B cell (primary cell): ENCODE measurements at regions not wholly inside any gene's neighbourhood (a gene's known extent, or its start where the extent isn't known, plus 50 kb on each side); places are given as distances from the start of the nearest gene placed in this dataset.
"Not testable (repeated sequence)": the region's sequence is repeated elsewhere in the genome, so short reads cannot be mapped to it uniquely, and the experiment has no call there.

Experiments used
- ATAC-seq: fragments of 200-7000 bp; cut with Tn5 transposase; one replicate; pipeline ENCODE4 v1.10.0; 2021; ENCODE audit warnings: low read depth, mild to moderate bottlenecking, moderate number of reproducible peaks, moderate library complexity
- CTCF ChIA-PET: fragments of 350-600 bp; sonication (Branson Sonifier 250); formaldehyde crosslinking; loops from one replicate; lab custom pipeline; 2021; ENCODE audit warnings: antibody characterized with exemption, inconsistent platforms; lab: Charles Lee
- POLR2A ChIA-PET: fragments of 350-600 bp; sonication (Branson Sonifier 250); formaldehyde crosslinking; loops from one replicate; lab custom pipeline; 2021; ENCODE audit warnings: antibody characterized with exemption; lab: Charles Lee
- DNase-seq: peaks from one replicate; pipeline ENCODE4 v3.0.0; 2013
- H2AFZ ChIP-seq: 2 replicates; pipeline ENCODE4 v1.6.1; 2012; ENCODE audit warnings: mild to moderate bottlenecking, low read depth, low read length; ENCODE audit not compliant: insufficient read depth, poor library complexity, severe bottlenecking
- H3K27ac ChIP-seq, 2 donors: 1 replicate in 1 of 2; 2 replicates in 1 of 2; pipeline ENCODE4 v1.5.1; 2012 to 2013; ENCODE audit warnings: low read length in 2 of 2, mild to moderate bottlenecking in 2 of 2, moderate library complexity in 1 of 2
- H3K27me3 ChIP-seq, 4 experiments: fragments of 200-600 bp in 1 of 4; sonication (generic) in 1 of 4; replicated peaks in 1 of 4; 1 replicate in 2 of 4; 2 replicates in 2 of 4; pipeline versions ENCODE4 v1.6.1 to v1.7.0; 2013 to 2016; ENCODE audit warnings: low read length in 3 of 4, mild to moderate bottlenecking in 2 of 4, mixed read lengths in 1 of 4, moderate library complexity in 1 of 4; ENCODE audit not compliant: insufficient read depth in 4 of 4, control insufficient read depth in 3 of 4; ENCODE audit errors: control extremely low read depth in 1 of 4
- H3K36me3 ChIP-seq, 2 experiments: replicated peaks in 1 of 2; 1 replicate in 1 of 2; 2 replicates in 1 of 2; pipeline versions ENCODE4 v1.6.1 to v1.7.1; 2013; ENCODE audit warnings: low read length in 1 of 2; ENCODE audit not compliant: insufficient read depth in 2 of 2, control insufficient read depth in 1 of 2; ENCODE audit errors: control extremely low read depth in 1 of 2, extremely low read depth in 1 of 2
- H3K4me1 ChIP-seq, 2 donors: fragments of 200-600 bp in 1 of 2; sonication (generic) in 1 of 2; 1 replicate in 1 of 2; 2 replicates in 1 of 2; pipeline versions ENCODE4 v1.5.1 to v1.6.1; 2013 to 2017; ENCODE audit warnings: low read length in 2 of 2; ENCODE audit not compliant: control insufficient read depth in 2 of 2, insufficient read depth in 2 of 2
- H3K4me2 ChIP-seq: replicated peaks from 2 replicates; pipeline ENCODE3; 2012; ENCODE audit warnings: mild to moderate bottlenecking, low read depth, low read length; ENCODE audit not compliant: poor library complexity, severe bottlenecking
- H3K4me3 ChIP-seq, 5 experiments: fragments of 200-600 bp in 1 of 5; sonication (generic) in 1 of 5; 1 replicate in 3 of 5; 2 replicates in 2 of 5; pipeline versions ENCODE4 v1.5.1 to v1.7.0; 2011 to 2016; ENCODE audit warnings: low read length in 4 of 5, mild to moderate bottlenecking in 4 of 5, low read depth in 2 of 5, control low read depth in 1 of 5, moderate library complexity in 1 of 5; ENCODE audit not compliant: insufficient read depth in 1 of 5; ENCODE audit errors: control extremely low read depth in 1 of 5, extremely low read depth in 1 of 5
- H3K79me2 ChIP-seq: fragments of 200-600 bp; sonication (generic); one replicate; pipeline ENCODE4 v1.6.0; 2016; ENCODE audit warnings: low read length; ENCODE audit not compliant: control insufficient read depth, insufficient read depth
- H3K9ac ChIP-seq: fragments of 200-600 bp; sonication (generic); 2 replicates; pipeline ENCODE4 v1.6.1; 2017; ENCODE audit warnings: mild to moderate bottlenecking, low read length, moderate library complexity
- H3K9me3 ChIP-seq, 3 donors: one replicate each; pipeline versions ENCODE4 v1.6.1 to v1.7.1; 2013; ENCODE audit warnings: low read length in 2 of 3; ENCODE audit not compliant: control insufficient read depth in 2 of 3, insufficient read depth in 1 of 3; ENCODE audit errors: control extremely low read depth in 1 of 3
- H4K20me1 ChIP-seq: 2 replicates; pipeline ENCODE4 v1.6.0; 2012; ENCODE audit warnings: mild to moderate bottlenecking, low read length; ENCODE audit not compliant: insufficient read depth, control insufficient read depth, poor library complexity, severe bottlenecking
- H3K27ac Mint-ChIP-seq: one replicate; pipeline ENCODE4 v1.8.0; 2021; ENCODE audit warnings: mixed read lengths
- H3K27me3 Mint-ChIP-seq: one replicate; pipeline ENCODE4 v1.8.0; 2021; ENCODE audit warnings: mixed read lengths
- H3K4me1 Mint-ChIP-seq: one replicate; pipeline ENCODE4 v1.8.0; 2021; ENCODE audit warnings: mixed read lengths
- H3K4me3 Mint-ChIP-seq: one replicate; pipeline ENCODE4 v1.8.0; 2021; ENCODE audit warnings: mixed read lengths
- H3K9me3 Mint-ChIP-seq: one replicate; pipeline ENCODE4 v1.8.0; 2022; ENCODE audit warnings: mixed read lengths; ENCODE audit not compliant: insufficient read depth
- EZH2 ChIP-seq: IDR thresholded peaks from 2 replicates; pipeline ENCODE4 v1.6.1; 2012; ENCODE audit warnings: borderline replicate concordance, low read depth, mild to moderate bottlenecking, moderate library complexity, low read length; ENCODE audit not compliant: insufficient read depth, poor library complexity, severe bottlenecking
- WGBS: methylation state at CpG from one replicate; pipeline ENCODE4 v1.1.5; 2013; ENCODE audit warnings: missing lambda C conversion rate; ENCODE audit not compliant: insufficient coverage; 5-methylcytosine and 5-hydroxymethylcytosine counted together
- intact Hi-C: fragments of 100-400 bp; cut with micrococcal nuclease; formaldehyde crosslinking; loops from one replicate; pipeline ENCODE4 v1.10.0; 2022
- TF ChIP-seq, protein P1 (sequence below): fragments of 200-600 bp; IDR thresholded peaks from one replicate; pipeline ENCODE4 v1.8.0; 2022; ENCODE audit warnings: antibody characterized with exemption, mild to moderate bottlenecking

DNA sequence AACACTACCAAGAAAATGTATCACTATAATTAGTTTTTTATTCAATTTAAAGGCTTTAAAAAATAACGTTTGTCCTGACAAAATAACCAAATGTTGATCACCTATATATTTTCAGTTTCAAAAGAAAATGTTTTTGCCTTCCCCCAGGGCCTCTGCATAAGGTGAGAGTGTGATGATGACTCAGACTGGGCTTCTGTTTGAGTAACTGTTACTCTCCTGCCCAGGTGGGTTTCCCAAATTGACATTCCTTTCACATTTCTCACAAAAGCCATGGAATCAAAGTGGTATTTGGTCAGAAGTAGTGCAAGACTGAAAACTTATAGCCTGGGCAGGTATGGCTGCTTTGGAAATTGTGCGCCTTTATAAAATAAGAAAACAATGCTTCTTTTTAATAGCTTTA, 180.6 kb downstream of the COG6 start:
- Histone ChIP-seq H3K36me3 (no peaks in the 10 kb centered on the region), H3K4me3 (no peak overlapping the region), H3K9me3 (no peaks in the 10 kb centered on the region), H3K4me1 (no peaks in the 10 kb centered on the region), H2AFZ (no peak overlapping the region), H3K27me3 (peaks cover 0 to 5% (median 1%) of the 10 kb centered on the region in 4 experiments), H4K20me1 (no peaks in the 10 kb centered on the region), H3K79me2 (no peaks in the 10 kb centered on the region), H3K27ac (no peak overlapping the region), H3K9ac (no peak overlapping the region), H3K4me2 (no peak overlapping the region)
- ChIA-PET POLR2A (no interaction called here), CTCF (no interaction called here)
- Mint-ChIP-seq H3K4me1 (no peaks in the 10 kb centered on the region), H3K4me3 (no peak overlapping the region), H3K9me3 (no peaks in the 10 kb centered on the region), H3K27me3 (peaks cover 41% of the 10 kb centered on the region), H3K27ac (no peak overlapping the region)
- DNase-seq = no peak
- ATAC-seq = no peak
- no peak for TF ChIP-seq EZH2
- TF ChIP-seq, protein P1, sequence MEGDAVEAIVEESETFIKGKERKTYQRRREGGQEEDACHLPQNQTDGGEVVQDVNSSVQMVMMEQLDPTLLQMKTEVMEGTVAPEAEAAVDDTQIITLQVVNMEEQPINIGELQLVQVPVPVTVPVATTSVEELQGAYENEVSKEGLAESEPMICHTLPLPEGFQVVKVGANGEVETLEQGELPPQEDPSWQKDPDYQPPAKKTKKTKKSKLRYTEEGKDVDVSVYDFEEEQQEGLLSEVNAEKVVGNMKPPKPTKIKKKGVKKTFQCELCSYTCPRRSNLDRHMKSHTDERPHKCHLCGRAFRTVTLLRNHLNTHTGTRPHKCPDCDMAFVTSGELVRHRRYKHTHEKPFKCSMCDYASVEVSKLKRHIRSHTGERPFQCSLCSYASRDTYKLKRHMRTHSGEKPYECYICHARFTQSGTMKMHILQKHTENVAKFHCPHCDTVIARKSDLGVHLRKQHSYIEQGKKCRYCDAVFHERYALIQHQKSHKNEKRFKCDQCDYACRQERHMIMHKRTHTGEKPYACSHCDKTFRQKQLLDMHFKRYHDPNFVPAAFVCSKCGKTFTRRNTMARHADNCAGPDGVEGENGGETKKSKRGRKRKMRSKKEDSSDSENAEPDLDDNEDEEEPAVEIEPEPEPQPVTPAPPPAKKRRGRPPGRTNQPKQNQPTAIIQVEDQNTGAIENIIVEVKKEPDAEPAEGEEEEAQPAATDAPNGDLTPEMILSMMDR = no peak
- intact Hi-C loops = no loop called here
- WGBS = no CpG with 5 or more reads among the region's 2 CpGs

DNA sequence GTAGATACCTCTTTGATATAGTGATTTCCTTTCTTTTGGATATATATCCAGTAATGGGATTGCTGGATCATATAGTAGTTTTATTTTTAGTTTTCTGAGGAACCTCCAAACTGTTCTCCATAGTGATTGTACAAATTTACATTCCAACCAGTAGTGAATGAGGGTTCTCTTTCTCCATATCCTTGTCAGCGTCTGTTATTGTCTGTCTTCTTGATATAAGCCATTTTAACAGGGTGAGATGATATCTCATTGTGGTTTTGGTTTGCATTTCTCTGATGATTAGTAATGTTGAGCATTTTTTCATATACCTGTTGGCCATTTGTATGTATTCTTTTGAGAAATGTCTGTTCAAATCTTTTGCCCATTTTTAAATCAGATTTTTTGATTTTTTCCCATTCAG, 182.4 kb downstream of the COG6 start:
- no CpG with 5 or more reads among the region's 1 CpG for WGBS
- CTCF ChIA-PET, POLR2A ChIA-PET: not testable (repeated sequence)

More for the DNA sequence above, 182.4 kb downstream of the COG6 start:
- H2AFZ ChIP-seq, H3K27me3 ChIP-seq, H3K4me1 ChIP-seq, H3K4me1 Mint-ChIP-seq, H3K79me2 ChIP-seq, H3K4me2 ChIP-seq, H3K4me3 Mint-ChIP-seq, intact Hi-C loops, H3K4me3 ChIP-seq, H3K27ac Mint-ChIP-seq, H3K27ac ChIP-seq, H3K36me3 ChIP-seq, H3K9me3 Mint-ChIP-seq, H3K9ac ChIP-seq, ATAC-seq, DNase-seq, H3K9me3 ChIP-seq, H4K20me1 ChIP-seq: not testable (repeated sequence)
- H3K27me3 Mint-ChIP-seq = peaks cover 34% of the 10 kb centered on the region
